ENCODE measurements at regions not wholly inside any gene's neighbourhood (a gene's known extent, or its start where the extent isn't known, plus 50 kb on each side); places are given as distances from the start of the nearest gene placed in this dataset.

DNA sequence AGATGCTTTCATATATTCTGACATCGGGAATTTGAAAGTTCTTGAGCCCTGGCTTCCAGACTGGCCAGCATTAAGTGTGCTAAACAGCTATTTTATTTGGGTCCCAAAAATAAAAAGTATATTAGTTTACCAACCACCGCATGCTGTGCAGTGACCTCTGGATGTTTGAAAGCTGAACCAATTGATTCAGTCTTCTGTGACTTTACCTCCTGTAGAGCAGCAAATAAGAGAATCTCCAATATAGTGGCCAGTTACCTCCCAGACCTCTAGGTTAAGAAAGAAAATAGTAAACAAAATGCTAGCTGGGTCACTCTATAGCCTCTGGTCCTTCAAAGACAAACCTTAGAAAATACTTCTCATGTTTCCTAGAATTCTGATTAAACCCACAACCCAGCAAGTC lies 424.6 kb upstream of the NFE2L3 start:
- H3K27me3 ChIP-seq: peaks cover 3% of the 10 kb centered on the region
- H3K4me3 ChIP-seq (ENCODE audit: low read depth in 1 of 2, low read length in 1 of 2): no peak overlapping the region
- TF ChIP-seq, protein P1, sequence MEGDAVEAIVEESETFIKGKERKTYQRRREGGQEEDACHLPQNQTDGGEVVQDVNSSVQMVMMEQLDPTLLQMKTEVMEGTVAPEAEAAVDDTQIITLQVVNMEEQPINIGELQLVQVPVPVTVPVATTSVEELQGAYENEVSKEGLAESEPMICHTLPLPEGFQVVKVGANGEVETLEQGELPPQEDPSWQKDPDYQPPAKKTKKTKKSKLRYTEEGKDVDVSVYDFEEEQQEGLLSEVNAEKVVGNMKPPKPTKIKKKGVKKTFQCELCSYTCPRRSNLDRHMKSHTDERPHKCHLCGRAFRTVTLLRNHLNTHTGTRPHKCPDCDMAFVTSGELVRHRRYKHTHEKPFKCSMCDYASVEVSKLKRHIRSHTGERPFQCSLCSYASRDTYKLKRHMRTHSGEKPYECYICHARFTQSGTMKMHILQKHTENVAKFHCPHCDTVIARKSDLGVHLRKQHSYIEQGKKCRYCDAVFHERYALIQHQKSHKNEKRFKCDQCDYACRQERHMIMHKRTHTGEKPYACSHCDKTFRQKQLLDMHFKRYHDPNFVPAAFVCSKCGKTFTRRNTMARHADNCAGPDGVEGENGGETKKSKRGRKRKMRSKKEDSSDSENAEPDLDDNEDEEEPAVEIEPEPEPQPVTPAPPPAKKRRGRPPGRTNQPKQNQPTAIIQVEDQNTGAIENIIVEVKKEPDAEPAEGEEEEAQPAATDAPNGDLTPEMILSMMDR (IDR thresholded peaks at IDR 0.05): no peak
- H3K36me3 ChIP-seq: no peaks in the 10 kb centered on the region
- H3K4me1 ChIP-seq (ENCODE audit: control insufficient read depth in 1 of 2, insufficient read depth in 1 of 2, low read depth in 1 of 2, low read length in 1 of 2): no peaks in the 10 kb centered on the region
- no peaks in the 10 kb centered on the region for H3K9me3 ChIP-seq
- no peak overlapping the region for H3K27ac ChIP-seq

DNA sequence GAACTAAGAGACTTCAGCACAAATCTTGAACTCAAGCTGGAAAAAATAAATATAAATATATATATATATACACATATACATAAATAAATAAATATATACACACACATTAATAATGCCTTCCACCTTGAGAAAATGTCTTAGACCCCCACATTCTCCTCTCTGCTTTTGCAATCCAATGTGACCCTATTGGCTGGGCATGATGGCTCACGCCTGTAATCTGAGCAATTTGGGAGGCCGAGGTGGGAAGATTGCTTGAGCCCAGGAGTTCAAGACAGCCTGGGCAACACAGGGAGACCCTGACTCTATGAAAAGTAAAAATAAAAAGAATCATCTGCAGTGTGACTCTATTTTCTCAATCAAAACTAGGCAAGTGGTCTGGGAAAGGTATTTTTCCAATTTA lies 424.1 kb upstream of the NFE2L3 start:
- Histone ChIP-seq H3K4me3 (ENCODE audit: low read depth in 1 of 2, low read length in 1 of 2) (no peak overlapping the region), H3K27ac (no peak overlapping the region), H3K4me1 (ENCODE audit: control insufficient read depth in 1 of 2, insufficient read depth in 1 of 2, low read depth in 1 of 2, low read length in 1 of 2) (no peaks in the 10 kb centered on the region), H3K9me3 (no peaks in the 10 kb centered on the region), H3K27me3 (peaks cover 3% of the 10 kb centered on the region), H3K36me3 (no peaks in the 10 kb centered on the region)
- TF ChIP-seq, protein P1 (IDR thresholded peaks at IDR 0.05): no peak

DNA sequence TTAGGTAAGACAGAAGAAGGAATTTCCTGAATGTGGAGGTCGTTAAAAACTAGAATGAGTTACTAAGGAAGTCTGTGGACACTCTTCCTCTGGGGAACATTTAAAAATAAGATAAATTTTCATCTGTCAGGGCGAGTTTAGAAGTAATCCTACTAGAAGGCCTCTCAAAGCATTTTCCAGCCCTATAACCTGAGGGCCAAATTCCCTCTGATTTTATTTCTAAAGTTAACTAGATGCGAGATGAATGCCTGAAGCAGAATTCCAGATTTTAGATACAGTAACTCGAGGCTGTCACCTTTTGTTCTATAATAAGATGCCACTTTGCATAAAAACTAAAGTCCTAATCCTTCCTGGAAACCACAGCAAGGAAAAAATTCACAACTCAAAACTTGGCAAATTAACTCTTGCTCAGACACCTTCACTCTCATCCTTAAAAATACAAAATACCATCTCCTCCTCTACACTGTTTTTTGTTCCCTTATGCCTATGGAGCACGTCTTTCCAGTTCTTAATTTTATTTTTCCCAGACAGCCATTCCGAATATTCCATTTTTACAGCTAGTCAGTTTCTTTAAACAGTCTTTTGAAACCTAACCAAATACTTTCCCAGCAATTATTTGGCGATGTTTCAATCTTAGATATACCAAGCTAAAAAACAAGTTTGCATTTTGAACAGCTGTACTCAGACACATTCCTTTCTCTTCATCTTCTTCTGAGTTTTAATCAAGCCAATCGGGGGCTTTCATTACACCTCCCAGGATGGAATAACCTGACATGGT lies 420.7 kb upstream of the NFE2L3 start:
- TF ChIP-seq, protein P1 (IDR thresholded peaks at IDR 0.05): no peak
- H3K36me3 ChIP-seq: no peaks in the 10 kb centered on the region
- H3K27me3 ChIP-seq: peaks cover 7% of the 10 kb centered on the region
- H3K4me3 ChIP-seq (ENCODE audit: low read depth in 1 of 2, low read length in 1 of 2): no peak overlapping the region
- no peaks in the 10 kb centered on the region for H3K4me1 ChIP-seq (ENCODE audit: control insufficient read depth in 1 of 2, insufficient read depth in 1 of 2, low read depth in 1 of 2, low read length in 1 of 2)
- no peak overlapping the region for H3K27ac ChIP-seq
- H3K9me3 ChIP-seq: no peaks in the 10 kb centered on the region

DNA sequence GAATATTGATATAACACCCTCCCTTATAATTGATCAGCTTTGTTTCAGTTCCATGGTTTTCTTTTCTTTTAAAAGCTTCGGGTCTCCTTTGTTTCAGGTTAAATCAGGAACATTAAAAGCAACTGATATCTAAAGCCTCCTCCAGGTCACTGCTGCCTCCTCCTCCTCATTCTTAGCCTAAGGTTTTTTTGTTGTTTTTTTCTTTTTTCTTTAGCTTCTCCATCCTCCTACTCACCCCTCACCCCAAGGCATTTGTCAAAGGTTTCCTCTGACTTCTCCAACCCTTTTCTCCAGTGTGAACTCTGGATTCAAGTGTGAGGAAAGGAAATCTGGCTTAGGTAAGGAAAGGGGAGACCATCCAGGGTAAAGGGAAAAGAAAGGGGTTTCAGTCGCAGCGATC lies 420.2 kb upstream of the NFE2L3 start:
- H3K4me3 ChIP-seq (ENCODE audit: low read depth in 1 of 2, low read length in 1 of 2): no peak overlapping the region
- peaks cover 7% of the 10 kb centered on the region for H3K27me3 ChIP-seq
- H3K36me3 ChIP-seq: no peaks in the 10 kb centered on the region
- no peaks in the 10 kb centered on the region for H3K9me3 ChIP-seq
- TF ChIP-seq, protein P1 (IDR thresholded peaks at IDR 0.05): no peak
- no peak overlapping the region for H3K27ac ChIP-seq
- H3K4me1 ChIP-seq (ENCODE audit: control insufficient read depth in 1 of 2, insufficient read depth in 1 of 2, low read depth in 1 of 2, low read length in 1 of 2): no peaks in the 10 kb centered on the region

DNA sequence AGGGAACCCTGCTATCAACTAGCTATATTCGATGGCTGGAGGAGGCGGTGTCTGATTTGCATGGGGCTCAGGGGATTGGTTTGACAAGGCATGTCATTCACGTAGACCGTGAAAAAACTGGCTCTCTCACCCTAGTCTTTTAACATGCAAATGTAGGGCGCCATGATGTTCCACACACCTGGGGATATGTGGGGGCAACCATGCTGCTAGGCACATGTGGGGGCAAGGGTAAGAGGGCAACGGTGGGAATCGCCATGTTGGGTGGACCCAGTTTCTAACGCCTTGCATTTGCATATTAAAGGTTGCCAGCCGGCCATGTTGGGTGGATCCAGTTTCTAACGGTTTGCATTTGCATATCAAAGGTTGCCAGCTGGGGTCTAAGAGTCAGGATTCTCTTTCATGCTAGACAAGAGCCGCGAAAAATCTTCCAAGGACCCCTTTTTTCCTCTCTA lies 419.2 kb upstream of the NFE2L3 start:
- Histone ChIP-seq H3K4me3 (ENCODE audit: low read depth in 1 of 2, low read length in 1 of 2) (no peak overlapping the region), H3K4me1 (ENCODE audit: control insufficient read depth in 1 of 2, insufficient read depth in 1 of 2, low read depth in 1 of 2, low read length in 1 of 2) (no peaks in the 10 kb centered on the region), H3K9me3 (no peaks in the 10 kb centered on the region), H3K27ac (no peak overlapping the region), H3K27me3 (peaks cover 7% of the 10 kb centered on the region), H3K36me3 (no peaks in the 10 kb centered on the region)
- TF ChIP-seq, protein P1 (IDR thresholded peaks at IDR 0.05): no peak

All from neutrophil (primary cell).